HepG2 (cell line): ENCODE measurements at regions not wholly inside any gene's neighbourhood (a gene's known extent, or its start where the extent isn't known, plus 50 kb on each side); places are given as distances from the start of the nearest gene placed in this dataset.
"Not testable (repeated sequence)": the region's sequence is repeated elsewhere in the genome, so short reads cannot be mapped to it uniquely, and the experiment has no call there.

Experiments used
- ATAC-seq: fragments of 200-7000 bp; cut with Tn5 transposase; 3 replicates; pipeline ENCODE4 v1.9.1; 2020; ENCODE audit warnings: mild to moderate bottlenecking, moderate library complexity
- BruUV-seq: library from RNA; stranded (reverse); fragments of 400-500 nt; replicated peaks from 2 replicates; lab custom pipeline; 2021; lab: Mats Ljungman, UMichigan
- CTCF ChIA-PET: fragments of 300-600 bp; formaldehyde crosslinking; extraction: SDS; loops from one replicate; lab custom pipeline; 2021; ENCODE audit warnings: low total read pairs, inconsistent platforms, low intra/inter-chr PET ratio; lab: Yijun Ruan, JAX
- POLR2A ChIA-PET: fragments of 350-600 bp; sonication (Branson Sonifier 250); formaldehyde crosslinking; loops from one replicate; lab custom pipeline; 2020; ENCODE audit warnings: antibody characterized with exemption, inconsistent platforms; lab: Yijun Ruan, JAX
- DNase-seq: peaks from one replicate; pipeline ENCODE4 v3.0.0-alpha.2; 2015; ENCODE audit warnings: low spot score
- FAIRE-seq: peaks from 3 replicates; lab custom pipeline; 2011; peaks lifted over from hg19 to GRCh38; lab: Jason Lieb, UNC
- H2AFZ ChIP-seq: one replicate; pipeline ENCODE4 v1.6.1; 2011; ENCODE audit warnings: low read length, inconsistent platforms
- H3K27ac ChIP-seq: fragments of 300-600 bp; 3 replicates; pipeline ENCODE4 v1.8.0; 2011; ENCODE audit warnings: mixed run types, mild to moderate bottlenecking, mixed read lengths, low read length, inconsistent platforms; ENCODE audit not compliant: insufficient read depth; ENCODE audit errors: extremely low read length
- H3K27me3 ChIP-seq, 2 experiments: fragments of 200-600 bp in 1 of 2; 2 replicates in 1 of 2; 3 replicates in 1 of 2; pipeline versions ENCODE4 v1.6.0 to v1.8.0; 2011; ENCODE audit warnings: low read length in 2 of 2, mild to moderate bottlenecking in 2 of 2, moderate library complexity in 2 of 2, inconsistent platforms in 1 of 2; ENCODE audit not compliant: insufficient read depth in 2 of 2, control insufficient read depth in 1 of 2
- H3K36me3 ChIP-seq, 2 experiments: fragments of 200-600 bp in 1 of 2; replicated peaks in 1 of 2; 2 replicates in 1 of 2; 3 replicates in 1 of 2; pipeline versions ENCODE4 v1.5.1 to v1.8.0; 2011; ENCODE audit warnings: low read length in 2 of 2, inconsistent platforms in 1 of 2; ENCODE audit not compliant: insufficient read depth in 2 of 2, control insufficient read depth in 1 of 2
- H3K4me1 ChIP-seq: 2 replicates; pipeline ENCODE4 v1.5.1; 2012; ENCODE audit warnings: low read length, inconsistent platforms; ENCODE audit not compliant: insufficient read depth
- H3K4me2 ChIP-seq: 2 replicates; pipeline ENCODE4 v1.6.0; 2011; ENCODE audit warnings: low read depth, low read length, inconsistent platforms
- H3K4me3 ChIP-seq, 3 experiments: fragments of 200-600 bp in 1 of 3; sonication (generic), shearing (Covaris generic) in 1 of 3; replicated peaks in 1 of 3; 2 replicates each; pipeline ENCODE4 v1.5.1; 2011 to 2016; ENCODE audit warnings: low read length in 3 of 3, inconsistent platforms in 2 of 3, low read depth in 2 of 3, mild to moderate bottlenecking in 2 of 3, control low read depth in 1 of 3, mixed read lengths in 1 of 3; ENCODE audit not compliant: insufficient read depth in 1 of 3
- H3K79me2 ChIP-seq: one replicate; pipeline ENCODE4 v1.6.1; 2011; ENCODE audit warnings: low read length, inconsistent platforms; ENCODE audit not compliant: insufficient read depth
- H3K9ac ChIP-seq: 2 replicates; pipeline ENCODE4 v1.6.0; 2011; ENCODE audit warnings: mild to moderate bottlenecking, low read depth, low read length, inconsistent platforms; ENCODE audit not compliant: insufficient read depth
- H3K9me3 ChIP-seq: 2 replicates; pipeline ENCODE4 v1.5.1; 2012; ENCODE audit warnings: mild to moderate bottlenecking, low read length
- H4K20me1 ChIP-seq: 2 replicates; pipeline ENCODE4 v1.6.0; 2011; ENCODE audit warnings: inconsistent platforms, mild to moderate bottlenecking, low read length, moderate library complexity; ENCODE audit not compliant: insufficient read depth
- ELF3 ChIP-seq: IDR thresholded peaks from 2 replicates; pipeline ENCODE4 v1.6.1; 2016; ENCODE audit warnings: missing genetic modification reagents, missing compliant biosample characterization
- FOXJ3 ChIP-seq: sonication (generic); formaldehyde crosslinking; IDR thresholded peaks from 2 replicates; pipeline ENCODE4 v1.4.0; 2020; ENCODE audit warnings: missing genetic modification reagents, mild to moderate bottlenecking, borderline replicate concordance
- PHF5A ChIP-seq: IDR thresholded peaks from one replicate; pipeline ENCODE4 v1.6.1; 2018; ENCODE audit warnings: low read depth, missing genetic modification reagents; ENCODE audit not compliant: unreplicated experiment
- RARA ChIP-seq: IDR thresholded peaks from 2 replicates; pipeline ENCODE4 v1.6.1; 2016; ENCODE audit warnings: missing genetic modification reagents, missing compliant biosample characterization
- U2AF2 ChIP-seq: fragments of 200-400 bp; formaldehyde crosslinking; IDR thresholded peaks from 2 replicates; pipeline ENCODE4 v1.6.1; 2017; ENCODE audit warnings: low read depth, mild to moderate bottlenecking, low read length
- ZC3H4 ChIP-seq: sonication (generic); formaldehyde crosslinking; IDR thresholded peaks from 2 replicates; pipeline ENCODE4 v1.4.0; 2020; ENCODE audit warnings: missing genetic modification reagents, borderline replicate concordance
- ZNF124 ChIP-seq: sonication (generic); formaldehyde crosslinking; IDR thresholded peaks from 2 replicates; pipeline ENCODE4 v1.4.0; 2020; ENCODE audit warnings: missing genetic modification reagents
- ZNF747 ChIP-seq: sonication (generic); formaldehyde crosslinking; IDR thresholded peaks from 2 replicates; pipeline ENCODE4 v1.8.1; 2023; ENCODE audit warnings: missing genetic modification reagents, mild to moderate bottlenecking, borderline replicate concordance
- WGBS: methylation state at CpG from one replicate; pipeline ENCODE4 v1.1.6; 2017; ENCODE audit warnings: low lambda C conversion rate; 5-methylcytosine and 5-hydroxymethylcytosine counted together
- in situ Hi-C: cut with HindIII; loops from 2 replicates; pipeline ENCODE4 v1.10.0; 2017; ENCODE audit warnings: low pct_unique_long_range_greater_than_20kb; ENCODE audit not compliant: extremely low pct_ligation_motif_present
- intact Hi-C: fragments of 100-400 bp; cut with micrococcal nuclease; formaldehyde crosslinking; loops from one replicate; pipeline ENCODE4 v1.10.0; 2022; ENCODE audit not compliant: unreplicated experiment
- TF ChIP-seq, protein P1 (sequence below): sonication (generic); formaldehyde crosslinking; IDR thresholded peaks from 2 replicates; pipeline ENCODE4 v1.5.0; 2020; ENCODE audit warnings: missing genetic modification reagents
- TF ChIP-seq, protein P2 (sequence below): sonication (generic); formaldehyde crosslinking; IDR thresholded peaks from 2 replicates; pipeline ENCODE4 v1.4.0; 2020; ENCODE audit warnings: mild to moderate bottlenecking, low read depth, missing genetic modification reagents

DNA sequence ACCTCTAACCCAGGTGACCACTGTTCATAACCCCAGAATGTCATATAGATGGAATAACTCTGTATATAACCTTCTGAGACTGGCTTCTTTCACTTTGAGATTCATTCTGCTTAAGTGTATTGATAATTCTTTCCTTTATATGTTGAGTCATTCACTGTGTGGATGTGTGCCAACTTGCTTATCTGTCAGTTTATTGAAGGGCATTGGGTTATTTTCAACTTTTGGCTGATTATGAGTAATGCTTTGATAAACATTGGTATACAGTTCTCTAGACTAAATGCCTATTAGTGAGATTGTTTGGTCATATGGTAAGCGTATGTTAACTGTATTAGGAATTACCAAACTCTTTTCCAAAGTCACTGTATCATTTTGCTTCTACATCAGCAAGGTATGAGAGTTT is 453.4 kb upstream of the SPTLC3 start:
- ChIA-PET CTCF (no interaction called here), POLR2A (no interaction called here)
- no peak overlapping the region for H3K27ac ChIP-seq
- no peak for FAIRE-seq
- no peak overlapping the region for H3K4me3 ChIP-seq
- no peak overlapping the region for H3K9ac ChIP-seq
- TF ChIP-seq, protein P1, sequence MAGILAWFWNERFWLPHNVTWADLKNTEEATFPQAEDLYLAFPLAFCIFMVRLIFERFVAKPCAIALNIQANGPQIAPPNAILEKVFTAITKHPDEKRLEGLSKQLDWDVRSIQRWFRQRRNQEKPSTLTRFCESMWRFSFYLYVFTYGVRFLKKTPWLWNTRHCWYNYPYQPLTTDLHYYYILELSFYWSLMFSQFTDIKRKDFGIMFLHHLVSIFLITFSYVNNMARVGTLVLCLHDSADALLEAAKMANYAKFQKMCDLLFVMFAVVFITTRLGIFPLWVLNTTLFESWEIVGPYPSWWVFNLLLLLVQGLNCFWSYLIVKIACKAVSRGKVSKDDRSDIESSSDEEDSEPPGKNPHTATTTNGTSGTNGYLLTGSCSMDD (CRISPR knock-in tag) = no peak
- TF ChIP-seq U2AF2 (no peak), ZNF747 (CRISPR knock-in tag) (no peak), ELF3 (CRISPR knock-in tag) (no peak), ZNF124 (no peak), PHF5A (no peak), FOXJ3 (CRISPR knock-in tag) (no peak), ZC3H4 (no peak), RARA (no peak)
- TF ChIP-seq, protein P2, sequence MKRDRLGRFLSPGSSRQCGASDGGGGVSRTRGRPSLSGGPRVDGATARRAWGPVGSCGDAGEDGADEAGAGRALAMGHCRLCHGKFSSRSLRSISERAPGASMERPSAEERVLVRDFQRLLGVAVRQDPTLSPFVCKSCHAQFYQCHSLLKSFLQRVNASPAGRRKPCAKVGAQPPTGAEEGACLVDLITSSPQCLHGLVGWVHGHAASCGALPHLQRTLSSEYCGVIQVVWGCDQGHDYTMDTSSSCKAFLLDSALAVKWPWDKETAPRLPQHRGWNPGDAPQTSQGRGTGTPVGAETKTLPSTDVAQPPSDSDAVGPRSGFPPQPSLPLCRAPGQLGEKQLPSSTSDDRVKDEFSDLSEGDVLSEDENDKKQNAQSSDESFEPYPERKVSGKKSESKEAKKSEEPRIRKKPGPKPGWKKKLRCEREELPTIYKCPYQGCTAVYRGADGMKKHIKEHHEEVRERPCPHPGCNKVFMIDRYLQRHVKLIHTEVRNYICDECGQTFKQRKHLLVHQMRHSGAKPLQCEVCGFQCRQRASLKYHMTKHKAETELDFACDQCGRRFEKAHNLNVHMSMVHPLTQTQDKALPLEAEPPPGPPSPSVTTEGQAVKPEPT = no peak
- DNase-seq = no peak
- H3K4me1 ChIP-seq = no peaks in the 10 kb centered on the region
- H3K27me3 ChIP-seq = no peaks in the 10 kb centered on the region
- no peaks in the 10 kb centered on the region for H3K79me2 ChIP-seq
- no peak for ATAC-seq
- H4K20me1 ChIP-seq = no peaks in the 10 kb centered on the region
- BruUV-seq = no TSS peak
- H3K36me3 ChIP-seq = no peaks in the 10 kb centered on the region
- intact Hi-C loops = no loop called here
- no peaks in the 10 kb centered on the region for H3K9me3 ChIP-seq
- H3K4me2 ChIP-seq = no peak overlapping the region
- 24% methylated on average over 1 of the region's 1 CpG for WGBS
- in situ Hi-C loops = no loop called here
- no peak overlapping the region for H2AFZ ChIP-seq

DNA sequence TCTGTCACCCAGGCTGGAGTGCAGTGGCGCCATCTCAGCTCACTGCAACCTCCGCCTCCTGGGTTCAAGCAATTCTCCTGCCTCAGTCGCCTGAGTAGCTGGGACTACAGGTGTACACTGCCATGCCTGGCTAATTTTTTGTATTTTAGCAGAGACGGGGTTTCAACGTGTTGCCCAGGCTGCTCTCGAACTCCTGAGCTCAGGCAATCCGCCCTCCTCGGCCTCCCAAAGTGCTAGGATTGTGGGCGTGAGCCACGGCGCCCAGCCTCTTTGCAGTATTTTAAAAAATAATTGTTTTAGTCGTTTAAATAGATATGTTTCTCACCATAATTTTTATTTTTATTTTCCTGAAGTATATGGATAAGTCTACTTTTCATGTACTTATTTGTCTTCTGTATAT is 452.9 kb upstream of the SPTLC3 start:
- in situ Hi-C loops = not testable (repeated sequence)

More for the DNA sequence above, 452.9 kb upstream of the SPTLC3 start:
- POLR2A ChIA-PET, FAIRE-seq, ATAC-seq, H3K79me2 ChIP-seq, H3K4me3 ChIP-seq, H3K4me2 ChIP-seq, H3K27me3 ChIP-seq, BruUV-seq, H3K27ac ChIP-seq, H3K9ac ChIP-seq, H3K9me3 ChIP-seq, CTCF ChIA-PET, H4K20me1 ChIP-seq, H3K36me3 ChIP-seq, DNase-seq, H3K4me1 ChIP-seq, intact Hi-C loops, H2AFZ ChIP-seq: not testable (repeated sequence)
- 28% methylated on average over 12 of the region's 12 CpGs for WGBS
